ENCODE measurements at regions not wholly inside any gene's neighbourhood (a gene's known extent, or its start where the extent isn't known, plus 50 kb on each side); places are given as distances from the start of the nearest gene placed in this dataset.
"Not testable (repeated sequence)": the region's sequence is repeated elsewhere in the genome, so short reads cannot be mapped to it uniquely, and the experiment has no call there.

DNA sequence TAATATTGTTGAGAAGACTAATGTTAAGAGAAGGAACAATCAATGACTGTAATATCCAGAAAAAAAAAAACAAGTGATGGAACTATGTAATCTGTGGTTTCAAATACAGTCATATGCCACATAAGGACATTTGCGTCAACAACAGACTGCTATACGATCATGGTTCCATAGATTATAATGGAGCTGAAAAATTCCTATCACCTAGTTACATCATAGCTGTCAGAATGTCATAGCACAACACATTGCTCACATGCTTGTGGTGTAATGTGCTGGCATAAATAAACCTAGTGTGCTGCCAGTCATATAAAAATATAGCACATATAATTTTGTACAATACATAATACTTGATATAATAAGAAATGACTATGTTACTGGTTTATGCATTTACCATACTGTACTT is 653.5 kb downstream of the TRHDE start:
- Histone ChIP-seq H3K36me3 (ENCODE audit: insufficient read depth, low read length) (no peaks in the 10 kb centered on the region), H3K9me2 (ENCODE audit: low read depth, low read length) (no peaks in the 10 kb centered on the region), H3K9me3 (ENCODE audit: low read length) (no peaks in the 10 kb centered on the region), H3K79me2 (ENCODE audit: insufficient read depth, low read length) (no peaks in the 10 kb centered on the region), H3K4me2 (ENCODE audit: low read length) (no peak overlapping the region), H3K4me1 (ENCODE audit: insufficient read depth, low read length, severe bottlenecking) (no peaks in the 10 kb centered on the region), H3F3A (ENCODE audit: insufficient read depth, low read length) (no peaks in the 10 kb centered on the region), H3K4me3 (ENCODE audit: low read depth, low read length, poor library complexity, severe bottlenecking) (no peak overlapping the region), H3K27me3 (ENCODE audit: insufficient read depth, low read length) (no peaks in the 10 kb centered on the region), H3K27ac (ENCODE audit: low read depth, low read length, poor library complexity, severe bottlenecking) (no peak overlapping the region), H3K9ac (ENCODE audit: low read length) (no peak overlapping the region), H4K20me1 (ENCODE audit: insufficient read depth, low read length) (no peaks in the 10 kb centered on the region), H2AFZ (ENCODE audit: low read length) (no peak overlapping the region)
- TF ChIP-seq EZH2 (IDR thresholded peaks at IDR 0.05; ENCODE audit: borderline replicate concordance, low read length): no peak
- TF ChIP-seq, protein P1, sequence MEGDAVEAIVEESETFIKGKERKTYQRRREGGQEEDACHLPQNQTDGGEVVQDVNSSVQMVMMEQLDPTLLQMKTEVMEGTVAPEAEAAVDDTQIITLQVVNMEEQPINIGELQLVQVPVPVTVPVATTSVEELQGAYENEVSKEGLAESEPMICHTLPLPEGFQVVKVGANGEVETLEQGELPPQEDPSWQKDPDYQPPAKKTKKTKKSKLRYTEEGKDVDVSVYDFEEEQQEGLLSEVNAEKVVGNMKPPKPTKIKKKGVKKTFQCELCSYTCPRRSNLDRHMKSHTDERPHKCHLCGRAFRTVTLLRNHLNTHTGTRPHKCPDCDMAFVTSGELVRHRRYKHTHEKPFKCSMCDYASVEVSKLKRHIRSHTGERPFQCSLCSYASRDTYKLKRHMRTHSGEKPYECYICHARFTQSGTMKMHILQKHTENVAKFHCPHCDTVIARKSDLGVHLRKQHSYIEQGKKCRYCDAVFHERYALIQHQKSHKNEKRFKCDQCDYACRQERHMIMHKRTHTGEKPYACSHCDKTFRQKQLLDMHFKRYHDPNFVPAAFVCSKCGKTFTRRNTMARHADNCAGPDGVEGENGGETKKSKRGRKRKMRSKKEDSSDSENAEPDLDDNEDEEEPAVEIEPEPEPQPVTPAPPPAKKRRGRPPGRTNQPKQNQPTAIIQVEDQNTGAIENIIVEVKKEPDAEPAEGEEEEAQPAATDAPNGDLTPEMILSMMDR (IDR thresholded peaks at IDR 0.05; ENCODE audit: low read length): no peak

DNA sequence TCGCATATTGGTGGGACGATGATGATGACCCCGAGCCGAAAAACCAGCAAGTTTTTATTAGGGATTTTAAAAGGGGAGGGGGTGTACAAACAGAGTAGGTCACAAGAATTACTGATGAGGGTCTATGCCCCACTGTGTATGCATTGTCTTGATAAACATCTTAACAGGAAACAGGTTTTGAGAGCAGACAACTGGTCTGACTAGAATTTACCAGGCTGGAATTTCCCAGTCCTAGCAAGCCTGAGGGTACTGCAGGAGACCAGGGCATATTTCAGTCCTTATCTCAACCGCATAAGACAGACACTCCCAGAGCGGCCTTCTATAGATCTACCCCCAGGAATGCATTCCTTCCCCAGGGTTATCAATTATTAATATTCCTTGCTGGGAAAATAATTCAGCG is 659.7 kb downstream of the TRHDE start:
- H3K36me3 ChIP-seq (ENCODE audit: insufficient read depth, low read length); H3K9me3 ChIP-seq (ENCODE audit: low read length); H3K4me2 ChIP-seq (ENCODE audit: low read length); H3K79me2 ChIP-seq (ENCODE audit: insufficient read depth, low read length); H2AFZ ChIP-seq (ENCODE audit: low read length); H3K27ac ChIP-seq (ENCODE audit: low read depth, low read length, poor library complexity, severe bottlenecking); H3K4me3 ChIP-seq (ENCODE audit: low read depth, low read length, poor library complexity, severe bottlenecking); H3K27me3 ChIP-seq (ENCODE audit: insufficient read depth, low read length); H3F3A ChIP-seq (ENCODE audit: insufficient read depth, low read length); H3K4me1 ChIP-seq (ENCODE audit: insufficient read depth, low read length, severe bottlenecking); H3K9me2 ChIP-seq (ENCODE audit: low read depth, low read length); H3K9ac ChIP-seq (ENCODE audit: low read length); H4K20me1 ChIP-seq (ENCODE audit: insufficient read depth, low read length): not testable (repeated sequence)

DNA sequence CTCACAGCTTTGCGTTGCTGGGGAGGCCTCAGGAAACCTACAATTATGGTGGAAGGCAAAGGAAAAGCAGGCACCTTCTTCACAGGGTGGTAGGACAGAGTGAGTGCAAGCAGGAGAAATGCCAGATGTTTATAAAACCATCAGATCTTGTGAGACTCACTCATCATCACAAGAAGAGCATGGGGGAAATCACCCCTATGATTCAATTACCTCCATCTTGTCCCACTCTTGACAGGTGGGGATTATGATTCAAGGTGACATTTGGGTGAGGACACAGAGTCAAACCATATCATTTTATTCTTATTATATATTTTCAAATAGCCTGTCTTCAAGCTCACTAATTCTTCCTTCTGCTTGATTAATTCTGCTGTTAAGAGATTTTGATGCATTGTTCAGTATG is 665.3 kb downstream of the TRHDE start:
- H2AFZ ChIP-seq (ENCODE audit: low read length): no peak overlapping the region
- H3K4me2 ChIP-seq (ENCODE audit: low read length): no peak overlapping the region
- no peaks in the 10 kb centered on the region for H3K9me3 ChIP-seq (ENCODE audit: low read length)
- H3K36me3 ChIP-seq (ENCODE audit: insufficient read depth, low read length): no peaks in the 10 kb centered on the region
- H3F3A ChIP-seq (ENCODE audit: insufficient read depth, low read length): no peaks in the 10 kb centered on the region
- H4K20me1 ChIP-seq (ENCODE audit: insufficient read depth, low read length): no peaks in the 10 kb centered on the region
- no peak overlapping the region for H3K9ac ChIP-seq (ENCODE audit: low read length)
- H3K4me3 ChIP-seq (ENCODE audit: low read depth, low read length, poor library complexity, severe bottlenecking): no peak overlapping the region
- no peaks in the 10 kb centered on the region for H3K27me3 ChIP-seq (ENCODE audit: insufficient read depth, low read length)
- TF ChIP-seq, protein P1 (IDR thresholded peaks at IDR 0.05; ENCODE audit: low read length): no peak
- H3K9me2 ChIP-seq (ENCODE audit: low read depth, low read length): no peaks in the 10 kb centered on the region
- H3K4me1 ChIP-seq (ENCODE audit: insufficient read depth, low read length, severe bottlenecking): no peaks in the 10 kb centered on the region
- no peaks in the 10 kb centered on the region for H3K79me2 ChIP-seq (ENCODE audit: insufficient read depth, low read length)
- no peak overlapping the region for H3K27ac ChIP-seq (ENCODE audit: low read depth, low read length, poor library complexity, severe bottlenecking)

DNA sequence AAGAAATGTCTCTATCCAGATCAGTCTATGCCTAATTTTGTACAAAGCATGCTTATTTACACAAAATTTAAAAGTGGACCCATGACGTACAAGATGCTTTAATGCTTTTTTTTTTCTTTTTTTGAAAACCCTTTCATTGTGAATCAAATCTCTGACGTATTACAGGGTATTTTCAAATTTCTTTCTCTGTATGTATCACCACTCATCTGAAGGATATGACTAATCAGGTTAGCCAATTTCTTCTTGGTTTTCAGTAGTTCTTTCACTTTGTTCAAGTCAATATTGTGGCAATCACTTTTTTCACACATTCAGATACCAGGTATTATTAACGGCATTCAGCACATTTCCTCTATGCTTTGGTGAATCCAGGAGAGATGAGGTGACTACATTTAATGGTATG is 685.3 kb downstream of the TRHDE start:
- H3K9me2 ChIP-seq (ENCODE audit: low read depth, low read length): no peaks in the 10 kb centered on the region
- no peaks in the 10 kb centered on the region for H3F3A ChIP-seq (ENCODE audit: insufficient read depth, low read length)

More for the DNA sequence above, 685.3 kb downstream of the TRHDE start:
- Histone ChIP-seq H3K9me3 (ENCODE audit: low read length) (no peaks in the 10 kb centered on the region), H3K79me2 (ENCODE audit: insufficient read depth, low read length) (no peaks in the 10 kb centered on the region), H3K27me3 (ENCODE audit: insufficient read depth, low read length) (no peaks in the 10 kb centered on the region), H3K36me3 (ENCODE audit: insufficient read depth, low read length) (no peaks in the 10 kb centered on the region), H2AFZ (ENCODE audit: low read length) (no peak overlapping the region), H3K4me1 (ENCODE audit: insufficient read depth, low read length, severe bottlenecking) (no peaks in the 10 kb centered on the region), H3K9ac (ENCODE audit: low read length) (no peak overlapping the region), H3K27ac (ENCODE audit: low read depth, low read length, poor library complexity, severe bottlenecking) (no peak overlapping the region), H3K4me3 (ENCODE audit: low read depth, low read length, poor library complexity, severe bottlenecking) (no peak overlapping the region), H4K20me1 (ENCODE audit: insufficient read depth, low read length) (no peaks in the 10 kb centered on the region), H3K4me2 (ENCODE audit: low read length) (no peak overlapping the region)
- TF ChIP-seq, protein P1 (IDR thresholded peaks at IDR 0.05; ENCODE audit: low read length): no peak
- no peak for TF ChIP-seq EZH2 (IDR thresholded peaks at IDR 0.05; ENCODE audit: borderline replicate concordance, low read length)

Measured in OCI-LY1 (cell line).